ENCODE measurements at regions not wholly inside any gene's neighbourhood (a gene's known extent, or its start where the extent isn't known, plus 50 kb on each side); places are given as distances from the start of the nearest gene placed in this dataset.

DNA sequence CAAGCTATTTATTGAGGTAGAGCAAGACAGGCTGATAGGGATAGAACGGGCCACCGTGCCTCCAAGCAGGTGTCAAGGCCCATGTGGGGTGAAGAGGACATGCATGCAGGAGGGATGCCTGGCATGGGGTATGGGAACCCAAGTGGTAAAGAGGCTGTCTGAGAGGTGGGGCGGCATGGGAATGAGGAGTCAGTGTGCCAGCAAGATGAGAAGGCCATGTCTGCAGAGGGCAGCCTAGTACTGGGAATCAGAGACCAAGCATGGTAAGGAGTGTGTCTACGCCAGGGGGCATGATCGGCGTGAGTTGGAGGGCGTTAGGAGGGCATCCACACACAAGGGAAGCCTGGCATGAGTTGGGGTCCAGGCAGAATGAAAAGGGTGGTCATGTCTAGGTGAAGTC, 303.7 kb upstream of the PLD5 start:
- Histone ChIP-seq H3K4me3 (no peak overlapping the region), H3K9me3 (peaks cover 0 to 4% (median 0%) of the 10 kb centered on the region in 8 donors), H3K4me1 (no peaks in the 10 kb centered on the region), H3K27me3 (replicated peaks in 1 of 7) (peaks cover 0 to 4% (median 0%) of the 10 kb centered on the region in 7 donors), H3K27ac (no peak overlapping the region), H3K36me3 (no peaks in the 10 kb centered on the region)
- intact Hi-C loops (cut with DNase I; ENCODE audit: low total_unique reads) = no loop called here
- 76 to 88% (median 81%) methylated on average over 7 of the region's 7 CpGs for WGBS, 5 donors
- no peak for TF ChIP-seq POLR2A (IDR thresholded peaks at IDR 0.05)
- TF ChIP-seq, protein P1, sequence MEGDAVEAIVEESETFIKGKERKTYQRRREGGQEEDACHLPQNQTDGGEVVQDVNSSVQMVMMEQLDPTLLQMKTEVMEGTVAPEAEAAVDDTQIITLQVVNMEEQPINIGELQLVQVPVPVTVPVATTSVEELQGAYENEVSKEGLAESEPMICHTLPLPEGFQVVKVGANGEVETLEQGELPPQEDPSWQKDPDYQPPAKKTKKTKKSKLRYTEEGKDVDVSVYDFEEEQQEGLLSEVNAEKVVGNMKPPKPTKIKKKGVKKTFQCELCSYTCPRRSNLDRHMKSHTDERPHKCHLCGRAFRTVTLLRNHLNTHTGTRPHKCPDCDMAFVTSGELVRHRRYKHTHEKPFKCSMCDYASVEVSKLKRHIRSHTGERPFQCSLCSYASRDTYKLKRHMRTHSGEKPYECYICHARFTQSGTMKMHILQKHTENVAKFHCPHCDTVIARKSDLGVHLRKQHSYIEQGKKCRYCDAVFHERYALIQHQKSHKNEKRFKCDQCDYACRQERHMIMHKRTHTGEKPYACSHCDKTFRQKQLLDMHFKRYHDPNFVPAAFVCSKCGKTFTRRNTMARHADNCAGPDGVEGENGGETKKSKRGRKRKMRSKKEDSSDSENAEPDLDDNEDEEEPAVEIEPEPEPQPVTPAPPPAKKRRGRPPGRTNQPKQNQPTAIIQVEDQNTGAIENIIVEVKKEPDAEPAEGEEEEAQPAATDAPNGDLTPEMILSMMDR (IDR thresholded peaks at IDR 0.05 in 8 of 11, conservative IDR thresholded peaks at IDR 0.05 in 3 of 11) = no peak
- no peak for TF ChIP-seq POLR2AphosphoS5 (IDR thresholded peaks at IDR 0.05)
- no peak for DNase-seq

DNA sequence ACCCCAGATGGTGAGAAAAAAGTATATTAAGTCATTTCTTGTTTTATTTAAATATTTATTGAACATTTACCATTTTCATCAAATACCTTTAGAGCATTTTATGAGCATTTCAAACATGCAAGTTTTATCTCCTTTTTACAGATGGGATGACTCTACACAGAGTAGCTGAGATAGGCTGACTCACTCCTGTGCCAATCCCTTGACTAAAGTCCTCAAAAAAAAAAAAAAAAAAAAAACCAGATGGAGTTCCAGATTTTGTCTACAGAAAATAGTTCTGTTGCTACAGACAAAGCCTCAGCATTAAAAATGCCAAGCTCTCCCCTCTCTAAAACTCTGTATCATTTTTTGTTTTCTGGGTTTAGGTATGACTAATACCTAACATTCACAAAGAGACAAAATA, 303.0 kb upstream of the PLD5 start:
- H3K4me3 ChIP-seq = no peak overlapping the region
- peaks cover 0 to under 1% (median 0%) of the 10 kb centered on the region in 8 donors for H3K9me3 ChIP-seq
- TF ChIP-seq, protein P1 (IDR thresholded peaks at IDR 0.05 in 8 of 11, conservative IDR thresholded peaks at IDR 0.05 in 3 of 11) = no peak
- no peak for TF ChIP-seq POLR2AphosphoS5 (IDR thresholded peaks at IDR 0.05)
- H3K27me3 ChIP-seq (replicated peaks in 1 of 7) = peaks cover 0 to 4% (median 0%) of the 10 kb centered on the region in 7 donors
- DNase-seq = no peak
- intact Hi-C loops (cut with DNase I; ENCODE audit: low total_unique reads) = no loop called here
- H3K27ac ChIP-seq = no peak overlapping the region
- H3K4me1 ChIP-seq = no peaks in the 10 kb centered on the region
- no peaks in the 10 kb centered on the region for H3K36me3 ChIP-seq

DNA sequence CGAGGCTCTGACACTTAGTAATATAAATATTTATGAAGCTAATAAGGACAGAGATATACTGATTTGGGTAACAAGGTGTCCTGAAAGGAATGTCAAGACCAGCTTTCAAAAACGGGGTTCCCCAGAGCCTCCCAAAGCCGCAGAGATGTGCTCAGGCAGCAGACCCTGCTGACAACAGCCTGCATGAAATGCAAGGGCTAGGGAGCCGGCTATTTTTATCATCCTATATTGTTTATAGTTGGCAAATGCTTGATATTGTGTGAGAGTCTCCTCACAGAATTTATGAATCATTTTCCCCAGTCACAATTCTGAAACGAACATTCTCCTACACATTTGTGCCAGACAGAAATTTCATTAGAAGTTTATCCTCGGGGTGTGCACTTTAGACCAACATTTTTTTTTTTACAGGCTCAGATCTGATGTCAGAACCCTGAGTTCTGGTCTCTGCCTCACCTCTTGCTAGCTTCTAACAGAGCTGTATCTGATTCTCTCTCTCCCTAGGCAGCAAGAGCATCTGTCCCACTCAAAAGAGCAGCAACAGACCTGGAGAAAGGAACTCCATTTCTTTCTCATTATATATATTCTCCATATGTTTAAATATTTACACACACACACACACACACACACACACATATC, 302.3 kb upstream of the PLD5 start:
- Histone ChIP-seq H3K4me3 (no peak overlapping the region), H3K36me3 (no peaks in the 10 kb centered on the region), H3K9me3 (no peaks in the 10 kb centered on the region), H3K27ac (no peak overlapping the region), H3K27me3 (replicated peaks in 1 of 7) (peaks cover 0 to 4% (median 0%) of the 10 kb centered on the region in 7 donors), H3K4me1 (no peaks in the 10 kb centered on the region)
- TF ChIP-seq, protein P1 (IDR thresholded peaks at IDR 0.05 in 8 of 11, conservative IDR thresholded peaks at IDR 0.05 in 3 of 11) = no peak
- TF ChIP-seq POLR2AphosphoS5 (IDR thresholded peaks at IDR 0.05) = no peak
- no peak for DNase-seq
- 52 to 69% (median 57%) methylated on average over 6 of the region's 6 CpGs for WGBS, 5 donors
- intact Hi-C loops (cut with DNase I; ENCODE audit: low total_unique reads) = no loop called here

DNA sequence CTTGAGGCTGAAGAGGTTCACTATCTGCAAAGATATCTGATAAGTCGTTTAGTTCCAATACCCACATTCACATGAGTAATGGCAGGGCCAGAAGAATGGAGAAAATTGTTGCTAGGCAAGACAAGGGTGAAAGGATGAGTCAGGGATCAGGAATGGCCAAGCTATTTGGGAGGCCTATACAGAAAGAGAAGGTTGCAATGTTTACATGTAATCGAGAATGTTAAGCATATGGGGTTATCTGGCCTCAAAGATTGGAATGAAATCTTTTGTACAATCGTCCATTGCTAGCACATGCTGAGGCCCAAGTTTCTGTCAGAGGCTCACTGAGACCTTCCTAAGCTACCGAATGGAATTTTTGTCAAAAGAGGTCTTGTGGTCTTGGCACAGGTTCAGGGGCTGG, 299.9 kb upstream of the PLD5 start:
- no peak for TF ChIP-seq POLR2A (IDR thresholded peaks at IDR 0.05)
- TF ChIP-seq, protein P1 (IDR thresholded peaks at IDR 0.05 in 8 of 11, conservative IDR thresholded peaks at IDR 0.05 in 3 of 11) = no peak
- TF ChIP-seq POLR2AphosphoS5 (IDR thresholded peaks at IDR 0.05) = no peak
- H3K9me3 ChIP-seq = no peaks in the 10 kb centered on the region
- WGBS, 5 donors = 71 to 84% (median 78%) methylated on average over 4 of the region's 4 CpGs
- no peak overlapping the region for H3K4me3 ChIP-seq
- H3K36me3 ChIP-seq = no peaks in the 10 kb centered on the region
- H3K4me1 ChIP-seq = no peaks in the 10 kb centered on the region
- no peak for DNase-seq
- intact Hi-C loops (cut with DNase I; ENCODE audit: low total_unique reads) = no loop called here
- no peak overlapping the region for H3K27ac ChIP-seq
- H3K27me3 ChIP-seq (replicated peaks in 1 of 7) = peaks cover 0 to 4% (median 0%) of the 10 kb centered on the region in 7 donors

Data from spleen (tissue), 11 donors.